Fibroblast of skin of left quadriceps (primary cell): ENCODE measurements at regions not wholly inside any gene's neighbourhood (a gene's known extent, or its start where the extent isn't known, plus 50 kb on each side); places are given as distances from the start of the nearest gene placed in this dataset.

Experiments used
- DNase-seq, 2 experiments: peaks; one replicate each; pipeline ENCODE4 v3.0.0-alpha.2; 2013; ENCODE audit warnings: low read depth in 2 of 2

DNA sequence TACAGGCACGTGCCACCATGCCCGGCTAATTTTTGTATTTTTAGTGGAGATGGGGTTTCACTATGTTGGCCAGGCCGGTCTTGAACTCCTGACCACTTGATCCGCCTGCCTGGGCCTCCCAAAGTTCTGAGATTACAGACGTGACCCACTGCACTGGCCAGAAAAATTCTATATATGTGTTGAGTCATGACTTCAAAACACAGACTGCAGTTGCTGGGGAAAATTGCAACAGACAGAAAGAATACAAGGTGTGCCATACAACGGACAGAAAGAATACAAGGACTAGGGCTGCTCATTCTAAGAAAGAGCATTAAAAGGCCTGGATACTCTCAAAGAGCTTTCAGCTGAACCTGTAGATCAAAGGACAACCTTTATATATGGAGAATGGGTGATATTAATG is 109.6 kb upstream of the ACSL4 start:
- DNase-seq = no peak

DNA sequence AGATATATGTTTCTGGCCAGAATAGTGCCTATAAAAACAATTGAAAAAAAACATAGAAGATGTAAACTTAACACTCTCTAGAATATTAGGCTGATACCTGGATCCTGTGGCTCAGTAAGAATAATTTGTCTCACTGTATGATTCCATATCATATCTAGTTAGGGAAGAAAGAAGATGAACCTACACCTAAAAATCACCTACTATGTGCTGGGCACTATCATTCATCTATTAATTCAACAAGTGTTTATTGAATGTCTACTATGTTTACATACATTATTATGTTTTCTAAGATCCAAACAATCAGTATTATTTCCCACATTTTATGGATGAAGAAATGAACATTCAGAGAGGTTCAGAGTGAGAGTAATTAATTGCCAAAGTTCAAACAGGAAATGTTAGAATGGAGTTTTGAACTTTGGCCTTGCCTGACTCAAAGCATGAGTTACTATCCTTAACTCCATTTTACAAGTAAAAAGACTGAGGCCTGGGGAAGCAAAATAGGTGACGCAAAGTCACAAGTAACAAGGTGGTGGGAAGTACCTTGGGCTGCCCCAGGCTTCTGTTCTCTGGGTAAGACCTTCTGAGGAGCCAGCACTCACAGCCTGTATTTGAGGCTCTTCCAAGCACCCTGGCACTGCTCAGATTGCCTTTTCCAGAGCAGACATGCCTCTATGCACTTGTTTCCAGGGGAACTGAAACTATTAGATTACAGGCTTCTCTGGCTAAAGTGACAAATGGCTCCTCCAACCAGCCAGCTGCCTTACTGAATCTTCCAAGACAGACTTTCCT is 111.1 kb upstream of the ACSL4 start:
- DNase-seq = no peak

DNA sequence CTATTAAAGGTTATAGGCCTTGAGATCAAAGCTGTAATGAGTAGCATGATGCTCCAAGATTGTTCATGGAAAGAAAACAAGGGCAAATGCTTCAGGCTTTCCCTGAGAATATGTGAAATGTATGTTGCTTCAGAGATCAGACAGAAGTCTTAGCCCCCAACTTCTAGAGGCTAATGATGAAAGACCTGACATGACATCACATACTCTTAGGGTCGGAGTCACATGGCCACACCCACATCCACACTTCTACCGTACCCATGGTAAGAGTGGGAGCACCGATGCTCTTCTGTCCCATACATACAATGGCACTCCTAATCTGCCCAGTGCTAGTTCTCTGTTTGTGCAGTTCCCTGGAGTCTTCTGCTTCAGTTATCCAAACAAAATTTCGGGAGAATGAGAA is 111.9 kb upstream of the ACSL4 start:
- no peak for DNase-seq

- no peak for DNase-seq
These were observed 112.9 kb upstream of the ACSL4 start for GRCh38 chrX:109845996-109846395.

- peak; percentile 84 to 86 for DNase-seq
These were observed 114.5 kb upstream of the ACSL4 start for GRCh38 chrX:109847257-109848187.

DNA sequence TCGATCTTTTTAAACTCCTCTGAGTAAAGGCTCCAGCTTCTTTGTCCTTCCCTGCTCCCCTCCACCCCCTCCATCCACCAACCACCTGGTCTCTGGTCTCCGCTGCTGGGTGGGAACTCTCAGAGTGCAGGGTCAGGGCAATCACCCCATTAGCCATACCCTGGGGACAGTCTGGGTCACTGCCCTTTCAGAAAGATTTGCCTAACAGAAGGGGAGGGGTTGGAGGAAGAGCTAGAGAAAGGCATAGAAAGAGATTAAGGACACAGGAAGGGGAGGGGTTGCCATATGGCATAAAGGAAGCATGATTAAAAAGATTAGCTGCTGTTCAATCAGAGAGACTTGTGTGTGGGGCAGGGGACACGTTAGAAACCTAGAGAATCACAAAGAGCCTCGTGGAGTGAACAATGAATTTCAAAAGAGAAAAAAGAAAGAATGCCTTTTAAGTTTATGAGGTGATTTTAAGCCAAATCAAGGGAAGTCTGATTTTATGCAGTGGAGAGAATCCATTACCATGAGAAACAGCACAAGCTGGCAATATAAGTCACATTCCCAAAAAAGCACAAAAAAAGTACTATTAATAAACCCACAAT is 115.5 kb upstream of the ACSL4 start:
- DNase-seq = no peak

DNA sequence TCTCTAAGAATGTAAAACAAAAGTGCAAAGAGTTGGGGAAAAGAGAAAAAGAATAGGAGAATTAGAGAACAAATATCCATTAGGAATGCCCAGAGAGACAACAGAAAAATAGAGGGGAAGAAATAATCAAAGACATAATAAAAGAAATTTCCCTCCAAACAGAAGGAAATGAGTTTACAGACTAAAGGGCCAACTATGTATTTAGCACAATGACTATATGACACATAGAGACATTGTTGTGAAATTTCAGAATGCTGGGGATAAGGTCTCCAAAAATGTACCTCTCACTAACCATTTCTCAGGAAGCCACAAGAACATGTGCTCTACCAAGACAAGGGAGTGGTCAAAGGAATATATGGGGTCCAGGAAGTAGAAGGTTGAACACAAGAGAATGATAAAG is 121.0 kb upstream of the ACSL4 start:
- DNase-seq = no peak

DNA sequence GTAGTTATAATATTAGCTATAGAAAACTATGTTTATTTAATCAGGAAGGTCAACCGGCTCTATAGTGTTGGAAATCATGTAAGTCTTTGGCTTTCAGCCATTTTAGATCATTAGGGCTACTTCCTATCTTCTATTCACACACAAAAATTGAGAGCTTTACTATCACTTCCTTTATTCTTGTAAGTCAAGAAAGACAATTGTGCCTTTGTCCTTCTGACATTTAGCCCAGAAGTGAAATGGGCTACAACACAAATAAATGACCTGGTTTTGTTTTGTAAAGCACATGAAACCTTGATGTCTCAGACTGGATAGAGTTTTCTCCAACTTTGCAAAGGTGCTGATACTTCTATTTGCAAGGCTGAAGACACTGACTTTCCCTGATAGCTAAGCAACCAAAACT is 122.4 kb upstream of the ACSL4 start:
- DNase-seq = no peak

DNA sequence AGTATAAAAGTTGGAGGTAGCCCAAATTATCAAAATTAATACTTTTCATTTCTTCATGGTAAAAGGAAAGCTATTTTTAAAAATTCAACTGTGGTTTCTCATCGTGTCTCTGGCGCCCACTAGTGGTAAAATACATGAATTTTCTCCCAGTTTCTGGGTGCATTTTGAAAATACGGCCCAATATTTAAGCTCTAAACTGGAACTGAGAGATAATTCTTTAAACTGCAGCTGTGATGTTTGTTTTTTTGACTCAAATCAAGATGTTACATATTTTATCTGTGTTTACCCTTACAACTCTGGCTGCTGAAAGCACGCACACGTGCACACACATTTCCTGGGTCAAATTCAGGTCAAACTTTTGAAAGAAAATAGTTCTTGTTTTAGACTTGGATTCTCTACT is 123.9 kb upstream of the ACSL4 start:
- no peak for DNase-seq

DNA sequence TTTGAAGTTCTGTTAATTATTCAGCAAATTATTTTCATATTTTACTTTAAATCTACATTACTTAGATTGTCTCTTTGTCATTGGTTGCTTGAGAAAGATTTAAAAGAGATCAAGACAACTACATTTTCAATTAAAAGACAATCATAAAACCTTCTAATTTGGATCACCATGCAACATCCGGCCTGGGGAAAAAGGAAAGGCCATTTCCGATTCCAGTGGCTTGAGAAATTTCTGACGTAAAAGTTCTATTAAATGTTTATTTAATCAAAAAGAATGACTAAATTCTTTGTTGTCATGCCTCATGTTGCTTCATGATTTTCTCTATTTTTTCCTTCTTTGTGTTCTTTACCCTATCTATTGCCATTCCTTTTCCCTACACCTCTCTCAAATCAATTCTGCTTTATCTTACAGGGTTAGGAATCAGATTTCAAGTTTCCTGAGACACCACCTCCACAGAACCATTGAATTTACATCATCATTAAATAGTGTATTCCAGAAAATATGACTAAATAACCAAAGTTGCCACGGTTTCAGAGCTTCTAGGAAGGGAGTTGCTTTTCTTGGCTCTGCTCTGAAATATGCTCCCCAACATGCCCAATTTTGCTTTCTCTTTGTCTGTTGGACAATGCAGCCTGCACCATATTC is 124.6 kb upstream of the ACSL4 start:
- no peak for DNase-seq

GRCh38 chrX:109858602-109859341 is 125.7 kb upstream of the ACSL4 start:
- DNase-seq = no peak

- no peak for DNase-seq
These were observed 126.6 kb upstream of the ACSL4 start for GRCh38 chrX:109859651-109860050.

DNA sequence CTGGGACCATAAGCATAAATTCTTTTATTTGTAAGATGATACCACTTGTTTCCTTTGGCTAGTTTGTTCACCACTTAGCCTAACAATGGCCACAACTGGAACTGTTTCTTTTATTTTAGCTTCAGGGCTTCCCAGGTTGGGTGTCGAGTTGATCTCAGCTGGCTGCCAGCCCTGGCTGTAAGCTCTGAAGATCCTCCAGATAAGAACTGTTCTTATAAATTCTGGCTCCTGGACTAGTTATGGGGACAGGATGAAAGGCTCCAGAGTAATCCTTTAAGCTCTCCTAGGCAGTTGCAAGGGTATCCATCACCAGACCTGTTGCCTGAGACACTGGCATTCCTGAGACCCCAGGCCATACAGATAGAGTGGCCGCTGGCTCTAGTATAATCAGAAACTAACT is 129.4 kb upstream of the ACSL4 start:
- no peak for DNase-seq

DNA sequence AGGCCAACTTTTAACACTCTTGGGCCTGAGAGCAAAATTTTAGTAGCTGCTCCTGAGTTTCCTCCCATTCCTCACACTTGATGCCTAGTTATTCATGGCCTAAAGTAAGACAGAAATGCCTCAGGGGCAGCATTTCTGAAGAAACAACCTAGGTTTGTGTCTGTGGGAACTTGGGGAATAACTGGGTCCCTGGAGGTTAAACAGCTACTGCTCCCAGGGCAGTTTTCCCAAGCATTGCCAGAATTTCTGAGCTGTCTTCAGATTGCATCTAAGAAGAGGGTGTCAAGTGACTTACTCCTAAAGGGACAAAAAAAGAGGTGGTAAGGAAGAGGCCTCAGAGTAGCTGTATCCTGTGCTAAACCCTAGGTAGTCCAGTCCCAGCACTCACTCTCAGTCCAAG is 130.8 kb upstream of the ACSL4 start:
- no peak for DNase-seq

- DNase-seq = no peak
These were observed 131.6 kb upstream of the TMEM164 start for GRCh38 chrX:109871121-109871888.

DNA sequence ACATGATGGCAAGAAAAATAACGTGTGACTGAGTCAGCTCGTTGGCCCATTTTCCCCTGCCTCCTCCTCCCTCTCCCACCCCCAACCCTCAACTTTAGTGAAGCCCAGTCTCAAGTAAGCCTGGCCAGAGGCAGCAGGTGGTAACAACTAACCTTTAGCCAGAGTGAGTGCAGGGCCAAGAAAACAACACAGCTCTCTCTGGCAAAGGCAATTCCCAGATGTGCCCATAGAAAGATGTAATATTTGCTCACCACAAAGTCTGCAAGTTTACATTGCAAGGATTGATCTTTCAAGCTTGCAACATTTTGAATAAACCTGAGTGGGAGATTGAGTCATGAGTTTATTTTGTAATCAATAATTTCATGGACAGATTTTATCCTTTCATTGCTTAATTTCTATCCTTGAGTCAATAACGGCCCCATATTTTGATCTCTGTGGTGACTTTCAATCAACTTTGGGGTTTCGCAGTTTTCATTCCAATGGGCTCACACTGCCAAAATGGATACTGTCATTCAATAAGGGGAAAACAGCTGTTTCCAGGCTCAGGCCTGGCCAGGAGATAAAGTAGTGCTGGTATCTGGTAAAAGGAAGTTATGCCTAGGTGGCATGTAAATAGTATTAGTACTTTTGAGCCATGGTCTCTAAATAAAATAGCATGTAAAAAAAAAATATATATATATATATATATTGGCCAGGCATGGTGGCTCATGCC is 130.7 kb upstream of the TMEM164 start:
- no peak for DNase-seq

GRCh38 chrX:109873574-109873973 is 129.3 kb upstream of the TMEM164 start:
- DNase-seq = no peak

GRCh38 chrX:109873983-109874382 is 128.9 kb upstream of the TMEM164 start:
- no peak for DNase-seq

- no peak for DNase-seq
These were observed 128.4 kb upstream of the TMEM164 start for GRCh38 chrX:109874548-109874947.

- no peak for DNase-seq
These were observed 127.1 kb upstream of the TMEM164 start for GRCh38 chrX:109875831-109876230.
